ENCODE measurements at regions not wholly inside any gene's neighbourhood (a gene's known extent, or its start where the extent isn't known, plus 50 kb on each side); places are given as distances from the start of the nearest gene placed in this dataset.

DNA sequence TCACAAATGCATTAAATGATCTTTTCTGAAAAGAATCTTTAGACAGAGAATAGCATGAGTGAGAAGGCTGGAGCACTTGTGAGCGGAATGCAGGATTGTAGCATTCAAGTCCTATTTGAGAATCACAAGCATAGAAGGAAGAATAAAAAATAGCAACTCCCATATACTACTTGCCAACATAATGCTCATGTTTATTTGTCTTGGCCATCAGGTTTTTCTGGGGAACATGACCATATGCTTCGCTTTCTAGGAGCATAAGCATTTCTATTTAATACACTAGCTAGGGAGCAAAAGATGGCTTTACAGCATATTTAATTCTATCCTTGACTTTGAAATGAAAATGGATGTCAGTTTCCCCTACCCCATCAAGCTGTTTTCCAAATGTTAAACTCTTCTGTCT, 170.3 kb upstream of the MITF start:
- Histone ChIP-seq H3K9me3 (no peaks in the 10 kb centered on the region), H3K27me3 (ENCODE audit: insufficient read depth) (no peaks in the 10 kb centered on the region), H3K4me1 (ENCODE audit: control insufficient read depth in 1 of 2, insufficient read depth in 2 of 2, low read depth in 1 of 2, low read length in 1 of 2) (no peaks in the 10 kb centered on the region), H3K9ac (no peak overlapping the region), H2AFZ (ENCODE audit: low read depth) (no peak overlapping the region), H4K20me1 (ENCODE audit: insufficient read depth) (no peaks in the 10 kb centered on the region), H3K79me2 (ENCODE audit: insufficient read depth) (no peaks in the 10 kb centered on the region), H3K9me2 (no peaks in the 10 kb centered on the region), H3K36me3 (replicated peaks in 1 of 2; ENCODE audit: control insufficient read depth in 1 of 2, insufficient read depth in 2 of 2, low read length in 1 of 2) (no peaks in the 10 kb centered on the region), H3K4me3 (ENCODE audit: low read depth in 2 of 2, low read length in 1 of 2) (no peak overlapping the region), H3K4me2 (no peak overlapping the region), H3K27ac (ENCODE audit: low read depth in 2 of 2, low read length in 1 of 2) (no peak overlapping the region), H3F3A (replicated peaks; ENCODE audit: insufficient read depth) (no peaks in the 10 kb centered on the region)
- no peak for DNase-seq
- ChIA-PET POLR2A (no interaction called here), CTCF (interaction anchor here (1.5 kb wide), 1 partner anchor 13 kb away, joined by 4 read pairs; no protein-coding TSS in a partner anchor)
- TF ChIP-seq SIN3A (IDR thresholded peaks at IDR 0.05; ENCODE audit: borderline replicate concordance, low read depth, low read length) = no peak
- no peak for TF ChIP-seq FOXJ3 (CRISPR knock-in tag; IDR thresholded peaks at IDR 0.05)
- TF ChIP-seq EZH2phosphoT487 (IDR thresholded peaks at IDR 0.05; ENCODE audit: borderline replicate concordance, low read depth) = no peak
- TF ChIP-seq RXRA (IDR thresholded peaks at IDR 0.05; ENCODE audit: borderline replicate concordance, low read depth) = no peak
- TF ChIP-seq, protein P1, sequence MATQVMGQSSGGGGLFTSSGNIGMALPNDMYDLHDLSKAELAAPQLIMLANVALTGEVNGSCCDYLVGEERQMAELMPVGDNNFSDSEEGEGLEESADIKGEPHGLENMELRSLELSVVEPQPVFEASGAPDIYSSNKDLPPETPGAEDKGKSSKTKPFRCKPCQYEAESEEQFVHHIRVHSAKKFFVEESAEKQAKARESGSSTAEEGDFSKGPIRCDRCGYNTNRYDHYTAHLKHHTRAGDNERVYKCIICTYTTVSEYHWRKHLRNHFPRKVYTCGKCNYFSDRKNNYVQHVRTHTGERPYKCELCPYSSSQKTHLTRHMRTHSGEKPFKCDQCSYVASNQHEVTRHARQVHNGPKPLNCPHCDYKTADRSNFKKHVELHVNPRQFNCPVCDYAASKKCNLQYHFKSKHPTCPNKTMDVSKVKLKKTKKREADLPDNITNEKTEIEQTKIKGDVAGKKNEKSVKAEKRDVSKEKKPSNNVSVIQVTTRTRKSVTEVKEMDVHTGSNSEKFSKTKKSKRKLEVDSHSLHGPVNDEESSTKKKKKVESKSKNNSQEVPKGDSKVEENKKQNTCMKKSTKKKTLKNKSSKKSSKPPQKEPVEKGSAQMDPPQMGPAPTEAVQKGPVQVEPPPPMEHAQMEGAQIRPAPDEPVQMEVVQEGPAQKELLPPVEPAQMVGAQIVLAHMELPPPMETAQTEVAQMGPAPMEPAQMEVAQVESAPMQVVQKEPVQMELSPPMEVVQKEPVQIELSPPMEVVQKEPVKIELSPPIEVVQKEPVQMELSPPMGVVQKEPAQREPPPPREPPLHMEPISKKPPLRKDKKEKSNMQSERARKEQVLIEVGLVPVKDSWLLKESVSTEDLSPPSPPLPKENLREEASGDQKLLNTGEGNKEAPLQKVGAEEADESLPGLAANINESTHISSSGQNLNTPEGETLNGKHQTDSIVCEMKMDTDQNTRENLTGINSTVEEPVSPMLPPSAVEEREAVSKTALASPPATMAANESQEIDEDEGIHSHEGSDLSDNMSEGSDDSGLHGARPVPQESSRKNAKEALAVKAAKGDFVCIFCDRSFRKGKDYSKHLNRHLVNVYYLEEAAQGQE (IDR thresholded peaks at IDR 0.05; ENCODE audit: low read depth, low read length) = no peak
- no peak for TF ChIP-seq YY1 (IDR thresholded peaks at IDR 0.05; ENCODE audit: low read depth)
- no peak for TF ChIP-seq CHD2 (IDR thresholded peaks at IDR 0.05; ENCODE audit: low read length, partially characterized antibody)
- TF ChIP-seq, protein P2, sequence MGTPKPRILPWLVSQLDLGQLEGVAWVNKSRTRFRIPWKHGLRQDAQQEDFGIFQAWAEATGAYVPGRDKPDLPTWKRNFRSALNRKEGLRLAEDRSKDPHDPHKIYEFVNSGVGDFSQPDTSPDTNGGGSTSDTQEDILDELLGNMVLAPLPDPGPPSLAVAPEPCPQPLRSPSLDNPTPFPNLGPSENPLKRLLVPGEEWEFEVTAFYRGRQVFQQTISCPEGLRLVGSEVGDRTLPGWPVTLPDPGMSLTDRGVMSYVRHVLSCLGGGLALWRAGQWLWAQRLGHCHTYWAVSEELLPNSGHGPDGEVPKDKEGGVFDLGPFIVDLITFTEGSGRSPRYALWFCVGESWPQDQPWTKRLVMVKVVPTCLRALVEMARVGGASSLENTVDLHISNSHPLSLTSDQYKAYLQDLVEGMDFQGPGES (IDR thresholded peaks at IDR 0.05; ENCODE audit: low read depth, low read length) = no peak
- TF ChIP-seq MXI1 (IDR thresholded peaks at IDR 0.05; ENCODE audit: low read depth, low read length) = no peak
- TF ChIP-seq JUND (IDR thresholded peaks at IDR 0.05) = no peak
- TF ChIP-seq RCOR1 (IDR thresholded peaks at IDR 0.05; ENCODE audit: low read length) = no peak
- WGBS (ENCODE audit: low lambda C conversion rate) = 55% methylated on average over 2 of the region's 2 CpGs

DNA sequence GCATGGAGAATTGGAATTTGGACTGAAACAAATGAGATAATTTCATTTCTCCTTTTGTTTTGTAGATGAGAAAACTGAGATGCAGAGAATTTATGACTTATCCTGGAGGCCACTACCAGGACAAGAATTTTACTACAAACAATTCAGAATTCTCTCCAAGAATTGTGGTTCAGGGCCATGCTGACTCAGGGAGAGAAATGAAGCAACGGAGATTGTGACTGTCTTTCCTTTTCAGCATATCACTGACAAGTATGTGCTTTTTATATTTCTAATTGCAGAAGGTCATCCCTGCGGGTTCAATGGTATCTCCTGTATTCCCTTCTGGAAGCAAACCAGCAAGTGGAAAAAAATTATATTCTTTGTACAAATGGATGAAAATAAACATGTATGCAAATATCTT, 170.8 kb upstream of the MITF start:
- Histone ChIP-seq H3K79me2 (ENCODE audit: insufficient read depth) (no peaks in the 10 kb centered on the region), H4K20me1 (ENCODE audit: insufficient read depth) (no peaks in the 10 kb centered on the region), H3K9ac (no peak overlapping the region), H3K4me3 (ENCODE audit: low read depth in 2 of 2, low read length in 1 of 2) (no peak overlapping the region), H3K4me2 (no peak overlapping the region), H3K36me3 (replicated peaks in 1 of 2; ENCODE audit: control insufficient read depth in 1 of 2, insufficient read depth in 2 of 2, low read length in 1 of 2) (no peaks in the 10 kb centered on the region), H3F3A (replicated peaks; ENCODE audit: insufficient read depth) (no peaks in the 10 kb centered on the region), H2AFZ (ENCODE audit: low read depth) (no peak overlapping the region), H3K4me1 (ENCODE audit: control insufficient read depth in 1 of 2, insufficient read depth in 2 of 2, low read depth in 1 of 2, low read length in 1 of 2) (no peaks in the 10 kb centered on the region), H3K9me3 (no peaks in the 10 kb centered on the region), H3K27ac (ENCODE audit: low read depth in 2 of 2, low read length in 1 of 2) (no peak overlapping the region), H3K9me2 (no peaks in the 10 kb centered on the region), H3K27me3 (ENCODE audit: insufficient read depth) (no peaks in the 10 kb centered on the region)
- no peak for DNase-seq
- ChIA-PET CTCF (no interaction called here), POLR2A (no interaction called here)
- no peak for TF ChIP-seq YY1 (IDR thresholded peaks at IDR 0.05; ENCODE audit: low read depth)
- no peak for TF ChIP-seq TAF1 (IDR thresholded peaks at IDR 0.05; ENCODE audit: borderline replicate concordance, low read depth, low read length)
- no peak for TF ChIP-seq POLR2AphosphoS5 (IDR thresholded peaks at IDR 0.05; ENCODE audit: low read depth, low read length)
- TF ChIP-seq EZH2phosphoT487 (IDR thresholded peaks at IDR 0.05; ENCODE audit: borderline replicate concordance, low read depth) = no peak
- no peak for TF ChIP-seq RXRA (IDR thresholded peaks at IDR 0.05; ENCODE audit: borderline replicate concordance, low read depth)
- no peak for TF ChIP-seq FOXJ3 (CRISPR knock-in tag; IDR thresholded peaks at IDR 0.05)
- 47% methylated on average over 2 of the region's 2 CpGs for WGBS (ENCODE audit: low lambda C conversion rate)

Data from SK-N-SH (cell line).